ENCODE measurements at regions not wholly inside any gene's neighbourhood (a gene's known extent, or its start where the extent isn't known, plus 50 kb on each side); places are given as distances from the start of the nearest gene placed in this dataset.
"Not testable (repeated sequence)": the region's sequence is repeated elsewhere in the genome, so short reads cannot be mapped to it uniquely, and the experiment has no call there.

DNA sequence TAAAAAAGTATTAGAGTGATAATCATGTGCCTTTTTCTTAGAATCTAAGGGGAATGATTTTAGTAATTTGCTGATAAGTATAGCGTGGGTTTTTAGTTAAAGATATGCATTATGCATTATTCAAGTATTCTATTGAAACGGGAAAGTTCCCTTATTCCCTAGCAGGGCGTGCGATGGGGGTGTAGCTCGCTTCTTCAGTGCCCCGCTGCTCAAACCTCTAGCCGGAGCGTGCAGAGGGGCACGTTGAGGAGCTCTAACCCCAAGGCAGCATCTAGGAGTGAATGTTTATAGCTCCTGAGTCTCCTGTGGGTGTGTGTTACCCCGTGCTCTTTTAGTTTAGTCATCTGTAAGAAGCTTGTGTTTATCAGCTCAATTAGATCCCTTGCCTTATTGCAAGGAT is 1339.5 kb upstream of the MAP3K7 start:
- Histone ChIP-seq H3K4me3 (replicated peaks in 1 of 3) (no peak overlapping the region), H3K36me3 (no peaks in the 10 kb centered on the region), H3K9me3 (no peaks in the 10 kb centered on the region), H3K4me1 (no peaks in the 10 kb centered on the region), H3K27ac (no peak overlapping the region), H3K27me3 (no peaks in the 10 kb centered on the region)
- intact Hi-C loops (cut with DNase I), result no loop called here
- 84 to 90% methylated on average over 10 of the region's 10 CpGs for WGBS, 2 donors
- TF ChIP-seq POLR2A (IDR thresholded peaks at IDR 0.05) (no peak), CTCF (IDR thresholded peaks at IDR 0.05) (no peak)
- DNase-seq, result no peak

- H3K9me3 ChIP-seq, result no peaks in the 10 kb centered on the region
- TF ChIP-seq POLR2A (IDR thresholded peaks at IDR 0.05) (no peak), CTCF (IDR thresholded peaks at IDR 0.05) (no peak)
- H3K4me3 ChIP-seq (replicated peaks in 1 of 3), result no peak overlapping the region
- H3K27ac ChIP-seq, result no peak overlapping the region
- DNase-seq, result no peak
- H3K4me1 ChIP-seq, result no peaks in the 10 kb centered on the region
- no peaks in the 10 kb centered on the region for H3K36me3 ChIP-seq
- H3K27me3 ChIP-seq, result no peaks in the 10 kb centered on the region
- WGBS, 2 donors, result 84 to 92% methylated on average over 2 of the region's 2 CpGs
- intact Hi-C loops (cut with DNase I), result no loop called here
Measured at GRCh38 chr6:91911945-91912344, 1325.1 kb upstream of the MAP3K7 start.

- no peak overlapping the region for H3K27ac ChIP-seq
- no peak overlapping the region for H3K4me3 ChIP-seq (replicated peaks in 1 of 3)
- no peak for TF ChIP-seq CTCF (IDR thresholded peaks at IDR 0.05)
- no peak for TF ChIP-seq POLR2A (IDR thresholded peaks at IDR 0.05)
- H3K9me3 ChIP-seq, result no peaks in the 10 kb centered on the region
- no peaks in the 10 kb centered on the region for H3K27me3 ChIP-seq
- no peak for DNase-seq
- H3K36me3 ChIP-seq, result no peaks in the 10 kb centered on the region
- 64 to 68% methylated on average over 4 of the region's 4 CpGs for WGBS, 2 donors
- intact Hi-C loops (cut with DNase I), result no loop called here
- no peaks in the 10 kb centered on the region for H3K4me1 ChIP-seq
Measured at GRCh38 chr6:91904586-91905164, 1317.8 kb upstream of the MAP3K7 start.

DNA sequence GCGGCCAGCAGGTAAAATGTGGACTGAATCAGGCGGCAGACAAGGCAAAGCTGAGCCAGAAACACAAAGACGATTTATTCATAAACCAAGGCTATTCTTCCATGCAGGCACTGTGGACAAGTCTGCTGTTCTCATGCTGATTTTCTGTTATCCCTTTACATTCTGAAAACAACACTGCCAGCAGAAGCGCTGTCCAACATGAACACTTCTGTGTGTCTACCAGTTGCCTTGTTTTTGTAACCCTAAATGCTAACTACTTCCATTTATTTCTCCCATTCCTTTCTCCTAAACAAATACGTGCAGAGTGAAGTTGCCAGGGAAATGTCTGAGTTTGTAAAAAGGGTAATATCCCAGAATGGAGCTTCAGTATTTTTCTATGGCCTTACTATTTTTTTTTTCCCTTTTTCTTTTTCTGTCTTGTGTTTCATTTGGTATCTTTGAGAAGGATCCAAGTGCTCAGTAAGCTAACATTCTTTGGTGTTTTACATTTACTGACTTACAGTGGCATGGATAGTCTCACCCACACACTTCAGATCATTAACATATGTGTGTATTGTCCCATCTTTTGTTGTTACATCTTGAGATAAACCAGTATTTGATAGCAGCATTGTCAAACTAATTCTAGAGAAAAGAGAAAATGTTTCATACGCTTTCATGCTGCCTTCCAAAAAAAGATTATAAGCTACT is 1308.9 kb upstream of the MAP3K7 start:
- Histone ChIP-seq H3K27me3 (no peaks in the 10 kb centered on the region), H3K9me3 (no peaks in the 10 kb centered on the region), H3K36me3 (no peaks in the 10 kb centered on the region), H3K4me1 (no peaks in the 10 kb centered on the region), H3K27ac (no peak overlapping the region), H3K4me3 (replicated peaks in 1 of 3) (no peak overlapping the region)
- intact Hi-C loops (cut with DNase I), result no loop called here
- TF ChIP-seq CTCF (IDR thresholded peaks at IDR 0.05), result no peak
- TF ChIP-seq POLR2A (IDR thresholded peaks at IDR 0.05), result no peak
- WGBS, 2 donors, result 59 to 67% methylated on average over 6 of the region's 6 CpGs
- DNase-seq, result no peak

DNA sequence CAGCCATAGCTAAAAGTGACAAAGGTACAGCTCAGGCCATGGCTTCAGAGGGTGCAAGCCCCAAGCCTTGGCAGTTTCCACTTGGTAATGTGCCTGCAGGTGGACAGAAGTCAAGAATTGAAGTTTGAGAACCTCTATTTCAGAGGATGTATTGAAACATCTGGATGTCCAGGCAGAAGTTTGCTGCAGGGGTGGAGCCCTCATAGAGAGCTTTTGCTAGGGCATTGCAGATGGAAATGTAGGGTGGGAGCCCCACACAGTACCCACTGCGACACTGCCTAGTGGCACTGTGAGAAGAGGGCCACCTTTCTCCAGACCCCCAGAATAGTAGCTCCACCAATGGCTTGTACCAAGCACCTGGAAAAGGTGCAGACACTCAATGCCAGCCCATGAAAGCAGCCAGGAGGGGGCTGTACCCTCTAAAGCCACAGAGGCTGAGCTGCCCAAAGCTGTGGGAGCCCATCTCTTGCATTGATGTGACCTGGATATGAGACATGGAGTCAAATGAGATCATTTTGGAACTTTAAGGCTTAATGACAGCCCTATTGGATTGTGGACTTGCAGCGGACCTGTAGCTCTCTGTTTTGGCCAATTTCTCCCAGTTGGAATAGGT is 1299.4 kb upstream of the MAP3K7 start:
- TF ChIP-seq CTCF (IDR thresholded peaks at IDR 0.05), result no peak
- TF ChIP-seq POLR2A (IDR thresholded peaks at IDR 0.05), result no peak
- Histone ChIP-seq H3K27ac (no peak overlapping the region), H3K4me1 (no peaks in the 10 kb centered on the region), H3K4me3 (replicated peaks in 1 of 3) (no peak overlapping the region), H3K36me3 (no peaks in the 10 kb centered on the region), H3K27me3 (no peaks in the 10 kb centered on the region), H3K9me3 (no peaks in the 10 kb centered on the region)
- WGBS, 2 donors, result 59 to 96% methylated on average over 2 of the region's 2 CpGs
- DNase-seq, result no peak
- intact Hi-C loops (cut with DNase I), result no loop called here

- H3K9me3 ChIP-seq; H3K4me1 ChIP-seq; H3K27me3 ChIP-seq; H3K4me3 ChIP-seq (replicated peaks in 1 of 3); intact Hi-C loops (cut with DNase I); H3K27ac ChIP-seq; DNase-seq; H3K36me3 ChIP-seq: not testable (repeated sequence)
- 82 to 93% methylated on average over 6 to 15 of the region's 16 CpGs for WGBS, 2 donors
Measured at GRCh38 chr6:91881791-91882190, 1294.9 kb upstream of the MAP3K7 start.

Measured in thyroid gland (tissue), 4 donors.